Upper lobe of left lung (tissue), 4 donors: ENCODE measurements at regions not wholly inside any gene's neighbourhood (a gene's known extent, or its start where the extent isn't known, plus 50 kb on each side); places are given as distances from the start of the nearest gene placed in this dataset.

ENCODE experiments used
- POLR2A ChIP-seq, 4 donors: fragments of 450-650 bp; IDR thresholded peaks; one replicate each; pipeline ENCODE4 v1.5.1; 2016 to 2017; ENCODE audit warnings: antibody characterized with exemption in 4 of 4, mild to moderate bottlenecking in 2 of 4
- TF ChIP-seq, protein P1 (sequence below), 6 experiments: fragments of 450-650 bp in 4 of 6; fragments of 200-600 bp in 2 of 6; sonication (generic) in 2 of 6; IDR thresholded peaks; one replicate each; pipeline ENCODE4 v1.5.1; 2016 to 2019; ENCODE audit warnings: antibody characterized with exemption in 6 of 6

DNA sequence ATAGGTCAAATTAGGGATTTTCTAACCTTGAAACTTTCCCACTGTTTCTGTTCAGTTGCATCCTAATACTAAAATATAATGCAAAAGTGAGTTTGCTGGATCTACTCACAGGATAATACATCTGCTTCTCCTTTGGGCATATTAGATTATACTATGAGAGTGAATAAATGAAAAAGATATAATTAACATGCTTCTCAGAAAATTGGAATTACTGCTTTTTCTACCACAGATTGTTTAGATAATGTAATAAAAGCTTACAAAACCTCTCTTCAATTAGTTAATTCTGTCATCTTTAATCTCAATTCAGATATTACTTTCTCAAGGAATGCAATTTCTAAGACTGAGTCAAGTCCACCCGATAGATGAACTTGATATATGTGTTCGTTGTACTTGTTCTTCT, 1077.2 kb upstream of the CDH2 start:
- TF ChIP-seq, protein P1, sequence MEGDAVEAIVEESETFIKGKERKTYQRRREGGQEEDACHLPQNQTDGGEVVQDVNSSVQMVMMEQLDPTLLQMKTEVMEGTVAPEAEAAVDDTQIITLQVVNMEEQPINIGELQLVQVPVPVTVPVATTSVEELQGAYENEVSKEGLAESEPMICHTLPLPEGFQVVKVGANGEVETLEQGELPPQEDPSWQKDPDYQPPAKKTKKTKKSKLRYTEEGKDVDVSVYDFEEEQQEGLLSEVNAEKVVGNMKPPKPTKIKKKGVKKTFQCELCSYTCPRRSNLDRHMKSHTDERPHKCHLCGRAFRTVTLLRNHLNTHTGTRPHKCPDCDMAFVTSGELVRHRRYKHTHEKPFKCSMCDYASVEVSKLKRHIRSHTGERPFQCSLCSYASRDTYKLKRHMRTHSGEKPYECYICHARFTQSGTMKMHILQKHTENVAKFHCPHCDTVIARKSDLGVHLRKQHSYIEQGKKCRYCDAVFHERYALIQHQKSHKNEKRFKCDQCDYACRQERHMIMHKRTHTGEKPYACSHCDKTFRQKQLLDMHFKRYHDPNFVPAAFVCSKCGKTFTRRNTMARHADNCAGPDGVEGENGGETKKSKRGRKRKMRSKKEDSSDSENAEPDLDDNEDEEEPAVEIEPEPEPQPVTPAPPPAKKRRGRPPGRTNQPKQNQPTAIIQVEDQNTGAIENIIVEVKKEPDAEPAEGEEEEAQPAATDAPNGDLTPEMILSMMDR (IDR thresholded peaks at IDR 0.05) = no peak
- TF ChIP-seq POLR2A (IDR thresholded peaks at IDR 0.05) = no peak
